T-helper 1 cell treated with Interleukin-12 subunit alpha and Interleukin-12 subunit beta and Interleukin-4 antibody, amounts not matched to agents 30 μg/mL and 1 μg/mL, for 36 hours (primary cell): ENCODE measurements at regions not wholly inside any gene's neighbourhood (a gene's known extent, or its start where the extent isn't known, plus 50 kb on each side); places are given as distances from the start of the nearest gene placed in this dataset.
"Not testable (repeated sequence)": the region's sequence is repeated elsewhere in the genome, so short reads cannot be mapped to it uniquely, and the experiment has no call there.

Experiments
- H3K27ac Mint-ChIP-seq: one replicate; pipeline ENCODE4 v1.8.0; 2021; ENCODE audit warnings: mild to moderate bottlenecking, mixed read lengths
- H3K27me3 Mint-ChIP-seq: one replicate; pipeline ENCODE4 v1.8.0; 2021; ENCODE audit warnings: low read depth, mixed read lengths
- H3K36me3 Mint-ChIP-seq: one replicate; pipeline ENCODE4 v1.8.0; 2021; ENCODE audit warnings: low read depth, mixed read lengths
- H3K4me1 Mint-ChIP-seq: one replicate; pipeline ENCODE4 v1.8.0; 2021; ENCODE audit warnings: low read depth, mixed read lengths
- H3K4me3 Mint-ChIP-seq: one replicate; pipeline ENCODE4 v1.8.0; 2021; ENCODE audit warnings: mild to moderate bottlenecking, moderate library complexity, mixed read lengths
- H3K9me3 Mint-ChIP-seq: one replicate; pipeline ENCODE4 v1.8.0; 2021; ENCODE audit warnings: mixed read lengths

- Mint-ChIP-seq H3K36me3 (no peaks in the 10 kb centered on the region), H3K9me3 (no peaks in the 10 kb centered on the region), H3K27ac (no peak overlapping the region), H3K4me3 (no peak overlapping the region), H3K27me3 (peaks cover 10% of the 10 kb centered on the region), H3K4me1 (no peaks in the 10 kb centered on the region)
Observed at GRCh38 chr3:139110072-139110830, 65.6 kb upstream of the PRR23C start.

DNA sequence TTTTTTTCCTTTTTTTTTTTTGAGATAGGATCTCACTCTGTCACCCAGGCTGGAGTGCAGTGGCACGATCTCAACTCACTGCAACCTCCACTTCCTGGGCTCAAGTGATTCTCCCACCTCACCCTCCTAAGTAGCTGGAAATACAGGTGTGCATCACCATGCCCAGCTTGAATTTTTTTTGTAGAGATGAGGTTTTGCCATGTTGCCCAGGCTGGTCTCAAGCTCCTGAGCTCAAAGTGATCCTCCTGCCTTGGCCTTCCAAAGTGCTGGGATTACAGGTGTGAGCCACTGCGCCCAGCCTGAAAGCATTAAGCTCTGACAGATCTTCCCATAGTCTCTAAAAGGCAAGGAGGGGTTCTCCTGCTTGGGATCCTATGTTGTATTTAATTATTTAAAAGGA lies 66.2 kb upstream of the PRR23C start:
- H3K27ac Mint-ChIP-seq, H3K9me3 Mint-ChIP-seq, H3K4me1 Mint-ChIP-seq, H3K27me3 Mint-ChIP-seq, H3K36me3 Mint-ChIP-seq, H3K4me3 Mint-ChIP-seq: not testable (repeated sequence)

DNA sequence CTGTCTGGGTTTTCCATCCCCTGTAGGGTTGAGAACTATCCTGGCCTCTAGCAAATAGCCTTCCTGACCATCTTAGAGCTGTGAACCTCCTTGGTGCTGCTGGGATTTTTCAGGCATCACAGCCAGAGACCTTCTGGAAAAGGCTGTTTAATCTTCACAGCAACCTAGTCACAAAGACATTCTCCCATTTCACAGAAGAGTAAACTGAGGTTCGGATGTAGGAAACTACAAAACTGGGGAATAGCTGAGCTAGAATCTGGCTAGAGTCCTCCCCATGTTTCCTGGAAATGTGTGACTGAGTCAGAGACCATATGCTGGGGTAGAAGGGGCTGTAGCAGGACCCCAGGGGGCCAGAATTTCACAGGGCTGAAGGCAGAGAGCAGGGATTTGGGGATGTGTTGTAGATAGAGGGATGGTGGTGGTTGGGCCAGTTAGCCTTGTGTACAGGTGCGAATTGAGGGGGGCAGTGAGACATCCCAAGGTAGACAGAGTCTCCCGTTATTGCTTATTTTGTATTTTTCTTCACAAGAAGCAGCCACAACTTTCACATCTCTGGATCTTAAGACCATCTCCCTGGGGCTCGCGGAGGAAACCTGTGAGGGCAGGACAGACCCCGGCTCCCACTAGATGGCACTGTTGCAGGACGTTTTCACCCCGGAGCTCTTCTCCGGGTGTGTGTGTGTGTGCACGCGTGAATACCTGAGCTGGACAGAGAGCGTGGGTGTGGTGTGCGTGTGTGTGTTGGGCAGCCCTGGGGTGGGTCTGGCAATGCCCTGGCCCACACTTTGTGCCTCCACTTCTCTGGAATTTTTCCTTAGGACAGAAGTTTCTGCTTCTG lies 66.9 kb upstream of the PRR23C start:
- peaks cover 10% of the 10 kb centered on the region for H3K27me3 Mint-ChIP-seq
- H3K36me3 Mint-ChIP-seq: no peaks in the 10 kb centered on the region
- H3K4me3 Mint-ChIP-seq: no peak overlapping the region
- H3K4me1 Mint-ChIP-seq: no peaks in the 10 kb centered on the region
- H3K9me3 Mint-ChIP-seq: no peaks in the 10 kb centered on the region
- no peak overlapping the region for H3K27ac Mint-ChIP-seq

DNA sequence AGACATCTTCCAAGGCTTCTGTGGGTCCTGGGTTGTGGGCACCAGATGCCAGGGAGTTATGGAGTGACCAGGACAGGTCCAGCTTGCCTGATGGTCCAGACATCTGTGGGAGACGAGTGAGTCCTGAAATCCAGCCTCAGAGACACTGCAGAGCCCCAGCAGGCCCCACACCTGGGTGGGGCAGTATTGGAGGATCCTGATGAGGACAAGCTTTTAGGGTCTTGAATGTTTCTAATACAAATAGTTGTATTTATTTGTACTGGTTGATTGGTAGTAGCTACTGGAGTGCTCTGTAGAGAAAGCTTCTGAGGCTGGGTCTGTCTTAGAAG lies 67.5 kb upstream of the PRR23C start:
- peaks cover 10% of the 10 kb centered on the region for H3K27me3 Mint-ChIP-seq
- H3K4me1 Mint-ChIP-seq: no peaks in the 10 kb centered on the region
- H3K36me3 Mint-ChIP-seq: no peaks in the 10 kb centered on the region
- H3K27ac Mint-ChIP-seq: no peak overlapping the region
- H3K4me3 Mint-ChIP-seq: no peak overlapping the region
- H3K9me3 Mint-ChIP-seq: no peaks in the 10 kb centered on the region

DNA sequence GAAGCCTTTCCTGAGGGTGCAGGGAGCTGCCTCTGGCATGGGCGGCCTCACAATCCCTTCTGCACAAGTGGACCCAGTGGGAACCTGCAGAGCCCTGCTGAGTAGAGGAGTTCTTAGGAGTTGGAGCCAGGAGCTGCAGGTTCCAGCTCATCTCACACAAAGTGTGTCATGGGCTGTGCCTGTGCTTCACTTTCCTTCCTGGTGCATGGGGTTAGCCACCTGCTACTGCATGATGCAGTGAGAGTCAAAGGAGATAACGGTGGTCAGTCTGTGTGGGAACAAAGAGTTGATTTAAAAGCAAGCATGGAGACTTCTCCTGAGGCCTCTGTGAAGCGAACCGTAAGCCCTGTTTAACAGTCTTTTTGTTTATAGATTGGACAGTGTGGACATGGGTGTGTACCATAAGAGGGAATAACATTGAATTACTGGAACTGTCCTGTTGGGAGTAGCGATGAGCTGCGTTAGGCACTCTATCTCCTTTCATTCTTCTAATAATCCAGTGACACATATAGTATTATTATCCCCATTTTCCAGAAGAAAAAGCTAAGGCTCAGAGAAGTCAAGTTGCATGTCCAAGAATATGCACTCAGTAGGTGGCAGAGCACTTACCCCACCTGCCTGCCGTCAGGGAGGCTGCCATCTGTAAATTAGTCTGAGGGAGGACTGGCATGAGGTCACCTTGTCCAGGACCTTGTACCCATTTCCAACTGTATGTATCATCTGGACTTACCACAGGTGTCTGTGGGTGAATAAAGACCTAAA lies 68.7 kb upstream of the PRR23C start:
- Mint-ChIP-seq H3K4me3 (no peak overlapping the region), H3K9me3 (no peaks in the 10 kb centered on the region), H3K27ac (no peak overlapping the region), H3K36me3 (no peaks in the 10 kb centered on the region), H3K4me1 (no peaks in the 10 kb centered on the region), H3K27me3 (peaks cover 10% of the 10 kb centered on the region)

DNA sequence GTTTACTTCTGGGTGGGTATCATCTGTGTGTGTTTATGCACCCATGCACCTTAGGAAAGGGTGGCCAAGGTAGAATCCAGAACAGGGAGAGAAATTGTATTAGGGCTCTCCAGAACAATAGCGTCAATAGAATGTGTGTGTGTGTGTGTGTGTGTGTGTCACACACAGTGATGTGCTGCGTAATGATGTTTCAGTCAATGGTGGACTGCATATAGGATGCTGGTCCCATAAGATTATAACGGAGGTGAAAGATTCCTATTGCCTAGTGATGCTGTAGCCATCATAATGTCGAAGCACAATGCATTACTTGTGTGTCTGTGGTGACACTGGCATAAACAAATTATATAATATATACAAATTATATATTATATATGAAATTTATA lies 69.3 kb upstream of the PRR23C start:
- H3K27me3 Mint-ChIP-seq: peaks cover 10% of the 10 kb centered on the region
- no peak overlapping the region for H3K4me3 Mint-ChIP-seq
- peak overlapping the region; percentile 5 for H3K27ac Mint-ChIP-seq
- no peaks in the 10 kb centered on the region for H3K9me3 Mint-ChIP-seq
- no peaks in the 10 kb centered on the region for H3K36me3 Mint-ChIP-seq
- no peaks in the 10 kb centered on the region for H3K4me1 Mint-ChIP-seq

- not testable (repeated sequence) for H3K9me3 Mint-ChIP-seq, H3K36me3 Mint-ChIP-seq, H3K4me3 Mint-ChIP-seq, H3K4me1 Mint-ChIP-seq, H3K27ac Mint-ChIP-seq
- peaks cover 13% of the 10 kb centered on the region for H3K27me3 Mint-ChIP-seq
Observed at GRCh38 chr3:139116631-139117030, 71.9 kb upstream of the PRR23C start.

- H3K27ac Mint-ChIP-seq: no peak overlapping the region
- no peaks in the 10 kb centered on the region for H3K9me3 Mint-ChIP-seq
- H3K4me3 Mint-ChIP-seq: no peak overlapping the region
- no peaks in the 10 kb centered on the region for H3K36me3 Mint-ChIP-seq
- peaks cover 2% of the 10 kb centered on the region for H3K4me1 Mint-ChIP-seq
- H3K27me3 Mint-ChIP-seq: peaks cover 13% of the 10 kb centered on the region
Observed at GRCh38 chr3:139117136-139117675, 72.5 kb upstream of the PRR23C start.

DNA sequence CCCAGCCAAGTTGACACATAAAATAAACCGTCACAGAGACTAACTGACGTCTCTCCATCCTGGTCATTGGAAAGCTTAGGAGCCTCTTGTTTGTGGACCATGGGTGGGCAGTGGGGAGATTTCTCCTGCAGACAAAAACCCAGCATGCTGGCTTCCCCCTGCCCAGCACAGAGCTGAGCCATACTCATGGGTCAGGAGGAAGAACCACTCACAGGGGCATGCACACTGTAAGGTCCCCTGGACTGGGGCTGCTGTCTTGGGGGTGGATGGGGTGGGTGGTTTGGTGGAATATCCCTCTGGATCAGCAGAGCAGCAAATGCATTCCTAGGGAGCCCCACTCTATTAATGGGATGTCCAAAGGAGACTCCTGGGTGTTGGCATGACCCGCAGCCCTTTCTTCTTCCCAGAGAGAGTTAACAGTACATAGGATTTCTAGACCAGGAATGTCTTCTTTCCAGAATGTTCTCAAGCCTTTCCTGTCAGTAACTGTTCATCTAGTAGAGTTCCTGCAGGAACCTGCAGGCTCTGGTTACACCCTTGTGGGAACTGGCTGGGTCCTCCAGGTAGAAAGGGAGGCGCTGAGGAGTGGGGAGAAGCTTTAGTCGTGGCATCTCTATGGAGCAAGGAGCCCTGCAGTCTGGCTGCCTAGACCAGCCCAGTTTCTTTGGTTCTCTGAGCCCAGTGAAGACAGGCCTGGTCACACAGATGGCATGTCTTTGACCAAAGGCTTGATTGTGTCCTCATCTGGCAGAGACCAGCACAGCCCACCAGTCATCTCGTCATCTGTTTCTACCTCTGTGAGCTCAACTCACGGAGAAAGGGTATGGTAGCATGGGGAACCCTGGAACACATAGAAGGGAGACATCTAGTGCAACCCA lies 73.4 kb upstream of the PRR23C start:
- Mint-ChIP-seq H3K9me3 (no peaks in the 10 kb centered on the region), H3K4me3 (no peak overlapping the region), H3K27me3 (peaks cover 8% of the 10 kb centered on the region), H3K36me3 (no peaks in the 10 kb centered on the region), H3K4me1 (peaks cover 2% of the 10 kb centered on the region), H3K27ac (no peak overlapping the region)

GRCh38 chr3:139118835-139119234 lies 74.1 kb upstream of the PRR23C start:
- Mint-ChIP-seq H3K36me3 (no peaks in the 10 kb centered on the region), H3K27ac (no peak overlapping the region), H3K4me1 (peaks cover 2% of the 10 kb centered on the region), H3K4me3 (no peak overlapping the region), H3K9me3 (no peaks in the 10 kb centered on the region), H3K27me3 (peaks cover 3% of the 10 kb centered on the region)

DNA sequence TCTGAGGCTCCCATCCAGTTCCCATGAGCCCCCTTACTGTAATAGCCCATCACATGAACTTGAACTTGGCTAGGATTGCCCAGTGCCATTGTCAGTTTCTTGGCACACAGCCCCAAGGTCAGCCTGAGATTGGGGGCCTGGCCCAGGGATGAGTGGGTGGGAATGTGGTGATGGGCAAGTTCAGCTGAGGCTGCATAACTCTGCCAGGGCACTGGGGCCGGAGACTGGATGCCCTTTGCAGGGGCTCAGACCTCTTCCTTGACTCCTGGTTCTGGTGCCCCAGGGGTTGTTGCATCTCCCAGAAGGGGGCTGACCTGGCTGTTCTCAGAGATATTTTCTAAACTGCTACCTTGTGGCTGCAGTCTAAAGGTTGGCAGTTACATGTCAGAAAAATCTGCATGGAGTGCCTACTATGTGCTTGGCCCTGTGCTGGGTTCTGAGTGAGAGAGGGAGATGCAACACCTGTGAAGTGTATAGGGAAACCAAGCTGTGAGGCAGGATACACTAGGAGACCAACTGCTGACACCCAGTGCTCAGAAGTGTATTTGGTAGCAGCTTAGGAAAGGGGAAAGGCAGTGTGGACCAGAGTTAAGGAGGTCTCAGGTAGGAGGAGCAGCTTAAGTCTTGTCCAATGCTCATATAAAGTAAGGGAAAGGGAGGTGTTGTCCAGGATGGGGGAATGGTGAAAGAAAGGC lies 74.8 kb upstream of the PRR23C start:
- Mint-ChIP-seq H3K9me3 (no peaks in the 10 kb centered on the region), H3K4me3 (no peak overlapping the region), H3K36me3 (no peaks in the 10 kb centered on the region), H3K27me3 (peaks cover 3% of the 10 kb centered on the region), H3K4me1 (peaks cover 2% of the 10 kb centered on the region), H3K27ac (no peak overlapping the region)

DNA sequence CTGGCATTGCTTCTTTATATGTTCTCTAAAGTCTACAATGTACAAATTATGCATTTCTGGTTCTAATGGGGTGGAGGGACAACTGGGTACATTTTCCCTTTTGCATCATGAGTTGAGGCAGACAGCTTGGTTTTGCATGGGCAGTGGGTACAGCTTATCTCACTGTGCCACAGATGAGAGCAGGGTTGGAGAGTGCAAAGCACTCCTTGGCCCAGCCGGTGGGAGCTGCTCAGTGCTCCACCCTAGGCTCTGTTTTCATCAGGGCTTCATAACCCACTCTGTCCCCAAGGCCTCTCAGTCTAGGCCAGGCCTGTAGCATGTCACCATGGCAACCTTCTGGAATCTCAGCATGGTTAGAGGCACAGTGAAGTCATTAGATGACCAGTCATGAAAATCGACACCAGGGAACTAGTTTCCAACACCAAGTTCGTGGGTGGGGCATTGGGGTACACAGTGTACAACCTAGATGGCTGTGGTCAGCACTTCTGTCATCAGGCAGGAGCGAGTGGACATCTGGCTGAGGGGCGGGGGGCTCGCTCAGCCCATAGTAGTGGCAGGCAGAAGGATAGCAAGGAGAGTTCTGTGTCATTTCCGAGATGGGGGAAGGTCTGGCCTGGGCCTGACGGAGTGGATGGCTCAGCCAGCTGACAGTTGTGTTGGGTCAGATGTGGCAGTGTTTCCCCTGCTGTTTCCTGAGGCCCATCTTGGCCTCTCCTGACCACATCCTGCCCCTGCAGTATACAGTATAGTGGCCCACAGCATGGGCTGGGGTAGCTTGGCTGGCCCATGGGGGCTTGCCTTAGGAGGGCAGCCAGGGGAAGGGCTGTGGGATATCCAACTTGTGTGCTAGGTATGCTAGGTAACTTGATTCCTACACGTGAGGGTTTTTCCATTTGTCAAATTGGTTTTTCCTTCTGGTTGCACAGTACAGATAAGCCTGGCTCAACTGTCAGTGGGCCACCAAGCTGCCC lies 75.7 kb upstream of the PRR23C start:
- Mint-ChIP-seq H3K27ac (no peak overlapping the region), H3K36me3 (no peaks in the 10 kb centered on the region), H3K9me3 (no peaks in the 10 kb centered on the region), H3K4me1 (peaks cover 2% of the 10 kb centered on the region), H3K4me3 (no peak overlapping the region), H3K27me3 (peaks cover 3% of the 10 kb centered on the region)
